Neural progenitor cell (in vitro differentiated cells): ENCODE measurements at regions not wholly inside any gene's neighbourhood (a gene's known extent, or its start where the extent isn't known, plus 50 kb on each side); places are given as distances from the start of the nearest gene placed in this dataset.

Experiments
- EZH2phosphoT487 ChIP-seq: fragments of 200-600 bp; sonication (generic); IDR thresholded peaks from 2 replicates; pipeline ENCODE4 v1.6.1; 2017; ENCODE audit warnings: antibody characterized with exemption
- TF ChIP-seq, protein P1 (sequence below): fragments of 200-600 bp; sonication (generic); IDR thresholded peaks from 2 replicates; pipeline ENCODE4 v1.5.1; 2017; ENCODE audit warnings: antibody characterized with exemption, mild to moderate bottlenecking

- TF ChIP-seq, protein P1, sequence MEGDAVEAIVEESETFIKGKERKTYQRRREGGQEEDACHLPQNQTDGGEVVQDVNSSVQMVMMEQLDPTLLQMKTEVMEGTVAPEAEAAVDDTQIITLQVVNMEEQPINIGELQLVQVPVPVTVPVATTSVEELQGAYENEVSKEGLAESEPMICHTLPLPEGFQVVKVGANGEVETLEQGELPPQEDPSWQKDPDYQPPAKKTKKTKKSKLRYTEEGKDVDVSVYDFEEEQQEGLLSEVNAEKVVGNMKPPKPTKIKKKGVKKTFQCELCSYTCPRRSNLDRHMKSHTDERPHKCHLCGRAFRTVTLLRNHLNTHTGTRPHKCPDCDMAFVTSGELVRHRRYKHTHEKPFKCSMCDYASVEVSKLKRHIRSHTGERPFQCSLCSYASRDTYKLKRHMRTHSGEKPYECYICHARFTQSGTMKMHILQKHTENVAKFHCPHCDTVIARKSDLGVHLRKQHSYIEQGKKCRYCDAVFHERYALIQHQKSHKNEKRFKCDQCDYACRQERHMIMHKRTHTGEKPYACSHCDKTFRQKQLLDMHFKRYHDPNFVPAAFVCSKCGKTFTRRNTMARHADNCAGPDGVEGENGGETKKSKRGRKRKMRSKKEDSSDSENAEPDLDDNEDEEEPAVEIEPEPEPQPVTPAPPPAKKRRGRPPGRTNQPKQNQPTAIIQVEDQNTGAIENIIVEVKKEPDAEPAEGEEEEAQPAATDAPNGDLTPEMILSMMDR, result no peak
- TF ChIP-seq EZH2phosphoT487, result no peak
These were observed 725.1 kb downstream of the C4orf33 start for GRCh38 chr4:129821073-129821472.
